ENCODE measurements at regions not wholly inside any gene's neighbourhood (a gene's known extent, or its start where the extent isn't known, plus 50 kb on each side); places are given as distances from the start of the nearest gene placed in this dataset.

GRCh38 chr11:103587901-103588788, 448.3 kb upstream of the DDI1 start:
- no peak for DNase-seq
- peaks cover 0 to 2% of the 10 kb centered on the region in 2 donors for H3K9me3 Mint-ChIP-seq
- TF ChIP-seq CTCF (IDR thresholded peaks at IDR 0.05): no peak
- Histone ChIP-seq H3K27me3 (ENCODE audit: control insufficient read depth, insufficient read depth, low read length) (no peaks in the 10 kb centered on the region), H3K9me3 (ENCODE audit: control insufficient read depth, insufficient read depth, low read length) (no peaks in the 10 kb centered on the region), H3K4me3 (ENCODE audit: low read length) (no peak overlapping the region), H3K36me3 (ENCODE audit: control insufficient read depth, insufficient read depth, low read length) (no peaks in the 10 kb centered on the region), H3K4me1 (ENCODE audit: control insufficient read depth, insufficient read depth, low read length) (no peaks in the 10 kb centered on the region), H3K27ac (ENCODE audit: low read length) (no peak overlapping the region)
- intact Hi-C loops (cut with micrococcal nuclease): no loop called here
- WGBS (ENCODE audit: insufficient coverage): 88% methylated on average over 3 of the region's 4 CpGs
- no peak overlapping the region for H3K4me3 Mint-ChIP-seq
- no peak overlapping the region for H3K27ac Mint-ChIP-seq
- no peak for ATAC-seq
- H3K4me1 Mint-ChIP-seq: no peaks in the 10 kb centered on the region
- peaks cover 0 to 9% of the 10 kb centered on the region in 2 donors for H3K27me3 Mint-ChIP-seq (ENCODE audit: low read depth in 2 of 2)
- H3K36me3 Mint-ChIP-seq: no peaks in the 10 kb centered on the region

GRCh38 chr11:103591554-103591953, 444.9 kb upstream of the DDI1 start:
- TF ChIP-seq CTCF (IDR thresholded peaks at IDR 0.05): no peak
- no peak overlapping the region for H3K27ac Mint-ChIP-seq
- peaks cover 0 to 9% of the 10 kb centered on the region in 2 donors for H3K27me3 Mint-ChIP-seq (ENCODE audit: low read depth in 2 of 2)
- Histone ChIP-seq H3K4me1 (ENCODE audit: control insufficient read depth, insufficient read depth, low read length) (no peaks in the 10 kb centered on the region), H3K27ac (ENCODE audit: low read length) (no peak overlapping the region), H3K9me3 (ENCODE audit: control insufficient read depth, insufficient read depth, low read length) (no peaks in the 10 kb centered on the region), H3K27me3 (ENCODE audit: control insufficient read depth, insufficient read depth, low read length) (no peaks in the 10 kb centered on the region), H3K36me3 (ENCODE audit: control insufficient read depth, insufficient read depth, low read length) (no peaks in the 10 kb centered on the region), H3K4me3 (ENCODE audit: low read length) (no peak overlapping the region)
- no peak overlapping the region for H3K4me3 Mint-ChIP-seq
- H3K36me3 Mint-ChIP-seq: no peaks in the 10 kb centered on the region
- intact Hi-C loops (cut with micrococcal nuclease): no loop called here
- DNase-seq (no peak), ATAC-seq (no peak)
- H3K9me3 Mint-ChIP-seq: no peaks in the 10 kb centered on the region
- no peaks in the 10 kb centered on the region for H3K4me1 Mint-ChIP-seq
- 84% methylated on average over 3 of the region's 3 CpGs for WGBS (ENCODE audit: insufficient coverage)

- no peak overlapping the region for H3K27ac ChIP-seq (ENCODE audit: low read length)
- no peak for TF ChIP-seq CTCF (IDR thresholded peaks at IDR 0.05)
- ATAC-seq: no peak
- intact Hi-C loops (cut with micrococcal nuclease): no loop called here
- no peaks in the 10 kb centered on the region for H3K36me3 Mint-ChIP-seq
- H3K27ac Mint-ChIP-seq: no peak overlapping the region
- no peaks in the 10 kb centered on the region for H3K4me1 ChIP-seq (ENCODE audit: control insufficient read depth, insufficient read depth, low read length)
- no peaks in the 10 kb centered on the region for H3K27me3 ChIP-seq (ENCODE audit: control insufficient read depth, insufficient read depth, low read length)
- no peaks in the 10 kb centered on the region for H3K9me3 Mint-ChIP-seq
- H3K4me1 Mint-ChIP-seq: no peaks in the 10 kb centered on the region
- H3K4me3 ChIP-seq (ENCODE audit: low read length): no peak overlapping the region
- no peaks in the 10 kb centered on the region for H3K36me3 ChIP-seq (ENCODE audit: control insufficient read depth, insufficient read depth, low read length)
- DNase-seq: no peak
- H3K27me3 Mint-ChIP-seq (ENCODE audit: low read depth in 2 of 2): peaks cover 0 to 3% of the 10 kb centered on the region in 2 donors
- H3K4me3 Mint-ChIP-seq: no peak overlapping the region
- H3K9me3 ChIP-seq (ENCODE audit: control insufficient read depth, insufficient read depth, low read length): no peaks in the 10 kb centered on the region
Observed at GRCh38 chr11:103594283-103594682, 442.2 kb upstream of the DDI1 start.

- Histone ChIP-seq H3K27ac (ENCODE audit: low read length) (no peak overlapping the region), H3K4me3 (ENCODE audit: low read length) (no peak overlapping the region), H3K27me3 (ENCODE audit: control insufficient read depth, insufficient read depth, low read length) (no peaks in the 10 kb centered on the region), H3K9me3 (ENCODE audit: control insufficient read depth, insufficient read depth, low read length) (no peaks in the 10 kb centered on the region), H3K4me1 (ENCODE audit: control insufficient read depth, insufficient read depth, low read length) (no peaks in the 10 kb centered on the region), H3K36me3 (ENCODE audit: control insufficient read depth, insufficient read depth, low read length) (no peaks in the 10 kb centered on the region)
- ATAC-seq (no peak), DNase-seq (no peak)
- no peak overlapping the region for H3K4me3 Mint-ChIP-seq
- 100% methylated on average over 3 of the region's 3 CpGs for WGBS (ENCODE audit: insufficient coverage)
- no peaks in the 10 kb centered on the region for H3K9me3 Mint-ChIP-seq
- no peak overlapping the region for H3K27ac Mint-ChIP-seq
- peaks cover 0 to 4% of the 10 kb centered on the region in 2 donors for H3K27me3 Mint-ChIP-seq (ENCODE audit: low read depth in 2 of 2)
- H3K36me3 Mint-ChIP-seq: no peaks in the 10 kb centered on the region
- intact Hi-C loops (cut with micrococcal nuclease): no loop called here
- H3K4me1 Mint-ChIP-seq: no peaks in the 10 kb centered on the region
- no peak for TF ChIP-seq CTCF (IDR thresholded peaks at IDR 0.05)
Observed at GRCh38 chr11:103596315-103596714, 440.1 kb upstream of the DDI1 start.
